ENCODE measurements at regions not wholly inside any gene's neighbourhood (a gene's known extent, or its start where the extent isn't known, plus 50 kb on each side); places are given as distances from the start of the nearest gene placed in this dataset.

DNA sequence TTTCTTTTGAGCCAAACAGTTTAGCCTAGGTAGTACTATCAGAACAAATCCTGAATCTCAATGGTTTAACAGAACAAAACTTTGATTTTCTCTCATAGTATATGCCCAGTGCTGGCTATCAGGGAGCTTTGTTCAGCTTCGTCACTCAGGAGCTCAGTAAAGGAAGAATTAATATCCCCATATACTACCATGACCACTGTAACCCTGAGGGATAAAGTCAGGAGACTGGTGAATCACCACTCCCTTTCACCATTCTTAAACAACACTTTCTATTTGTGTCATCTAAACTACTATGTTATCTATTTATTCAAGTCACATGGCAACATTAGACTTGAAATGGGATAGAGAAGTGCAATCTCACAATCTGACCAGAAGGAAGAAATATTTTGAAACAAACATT, 522.6 kb upstream of the COX7C start:
- H3K79me2 ChIP-seq (ENCODE audit: insufficient read depth, low read length) = no peaks in the 10 kb centered on the region
- H2AFZ ChIP-seq (ENCODE audit: low read length) = no peak overlapping the region
- no peaks in the 10 kb centered on the region for H3K36me3 ChIP-seq (ENCODE audit: insufficient read depth, low read length)
- H3K4me3 ChIP-seq (ENCODE audit: insufficient read depth, low read length) = no peak overlapping the region
- TF ChIP-seq, protein P1, sequence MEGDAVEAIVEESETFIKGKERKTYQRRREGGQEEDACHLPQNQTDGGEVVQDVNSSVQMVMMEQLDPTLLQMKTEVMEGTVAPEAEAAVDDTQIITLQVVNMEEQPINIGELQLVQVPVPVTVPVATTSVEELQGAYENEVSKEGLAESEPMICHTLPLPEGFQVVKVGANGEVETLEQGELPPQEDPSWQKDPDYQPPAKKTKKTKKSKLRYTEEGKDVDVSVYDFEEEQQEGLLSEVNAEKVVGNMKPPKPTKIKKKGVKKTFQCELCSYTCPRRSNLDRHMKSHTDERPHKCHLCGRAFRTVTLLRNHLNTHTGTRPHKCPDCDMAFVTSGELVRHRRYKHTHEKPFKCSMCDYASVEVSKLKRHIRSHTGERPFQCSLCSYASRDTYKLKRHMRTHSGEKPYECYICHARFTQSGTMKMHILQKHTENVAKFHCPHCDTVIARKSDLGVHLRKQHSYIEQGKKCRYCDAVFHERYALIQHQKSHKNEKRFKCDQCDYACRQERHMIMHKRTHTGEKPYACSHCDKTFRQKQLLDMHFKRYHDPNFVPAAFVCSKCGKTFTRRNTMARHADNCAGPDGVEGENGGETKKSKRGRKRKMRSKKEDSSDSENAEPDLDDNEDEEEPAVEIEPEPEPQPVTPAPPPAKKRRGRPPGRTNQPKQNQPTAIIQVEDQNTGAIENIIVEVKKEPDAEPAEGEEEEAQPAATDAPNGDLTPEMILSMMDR (IDR thresholded peaks at IDR 0.05; ENCODE audit: extremely low read depth, low read depth, low read length) = no peak
- no peak overlapping the region for H3K27ac ChIP-seq (ENCODE audit: low read depth, low read length)
- no peaks in the 10 kb centered on the region for H4K20me1 ChIP-seq (ENCODE audit: insufficient read depth, low read length)
- peaks cover 2% of the 10 kb centered on the region for H3K9me3 ChIP-seq (ENCODE audit: low read depth, low read length)
- DNase-seq (ENCODE audit: insufficient read length, low spot score, missing footprints) = no peak
- H3K4me2 ChIP-seq (ENCODE audit: insufficient read depth, low read length) = no peak overlapping the region
- H3K4me1 ChIP-seq (ENCODE audit: insufficient read depth, low read length) = no peaks in the 10 kb centered on the region
- H3K27me3 ChIP-seq (ENCODE audit: insufficient read depth, low read length) = no peaks in the 10 kb centered on the region

GRCh38 chr5:86101966-86102365, 515.8 kb upstream of the COX7C start:
- no peaks in the 10 kb centered on the region for H3K9me3 ChIP-seq (ENCODE audit: low read depth, low read length)
- no peak for DNase-seq (ENCODE audit: insufficient read length, low spot score, missing footprints)
- H3K27me3 ChIP-seq (ENCODE audit: insufficient read depth, low read length) = no peaks in the 10 kb centered on the region
- no peaks in the 10 kb centered on the region for H4K20me1 ChIP-seq (ENCODE audit: insufficient read depth, low read length)
- H3K79me2 ChIP-seq (ENCODE audit: insufficient read depth, low read length) = no peaks in the 10 kb centered on the region
- no peak overlapping the region for H3K4me2 ChIP-seq (ENCODE audit: insufficient read depth, low read length)
- no peak overlapping the region for H2AFZ ChIP-seq (ENCODE audit: low read length)
- H3K36me3 ChIP-seq (ENCODE audit: insufficient read depth, low read length) = no peaks in the 10 kb centered on the region
- H3K4me1 ChIP-seq (ENCODE audit: insufficient read depth, low read length) = no peaks in the 10 kb centered on the region
- no peak overlapping the region for H3K4me3 ChIP-seq (ENCODE audit: insufficient read depth, low read length)
- TF ChIP-seq, protein P1 (IDR thresholded peaks at IDR 0.05; ENCODE audit: extremely low read depth, low read depth, low read length) = no peak
- no peak overlapping the region for H3K27ac ChIP-seq (ENCODE audit: low read depth, low read length)

DNA sequence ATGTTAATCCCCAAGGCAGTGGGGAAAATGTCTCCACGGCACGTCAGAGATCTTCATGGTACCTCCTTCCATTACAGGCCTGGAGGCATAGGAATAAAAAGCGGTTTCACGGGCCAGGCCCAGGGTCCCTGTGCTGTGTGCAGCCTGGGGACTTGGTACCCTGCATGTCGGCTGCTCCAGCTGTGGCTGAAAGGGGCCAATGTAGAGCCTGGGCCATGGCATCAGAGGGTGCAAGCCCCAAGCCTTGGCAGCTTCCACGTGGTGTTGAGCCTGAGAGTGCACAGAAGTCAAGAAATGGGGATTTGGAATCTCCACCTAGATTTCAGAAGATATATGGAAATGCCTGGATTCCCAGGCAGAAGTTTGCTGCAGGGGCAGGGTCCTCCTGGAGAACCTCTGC, 508.9 kb upstream of the COX7C start:
- Histone ChIP-seq H3K27me3 (ENCODE audit: insufficient read depth, low read length) (no peaks in the 10 kb centered on the region), H2AFZ (ENCODE audit: low read length) (no peak overlapping the region), H3K4me3 (ENCODE audit: insufficient read depth, low read length) (no peak overlapping the region), H3K9me3 (ENCODE audit: low read depth, low read length) (no peaks in the 10 kb centered on the region), H4K20me1 (ENCODE audit: insufficient read depth, low read length) (no peaks in the 10 kb centered on the region), H3K4me2 (ENCODE audit: insufficient read depth, low read length) (no peak overlapping the region), H3K79me2 (ENCODE audit: insufficient read depth, low read length) (no peaks in the 10 kb centered on the region), H3K36me3 (ENCODE audit: insufficient read depth, low read length) (no peaks in the 10 kb centered on the region), H3K27ac (ENCODE audit: low read depth, low read length) (no peak overlapping the region), H3K4me1 (ENCODE audit: insufficient read depth, low read length) (no peaks in the 10 kb centered on the region)
- TF ChIP-seq, protein P1 (IDR thresholded peaks at IDR 0.05; ENCODE audit: extremely low read depth, low read depth, low read length) = no peak
- no peak for DNase-seq (ENCODE audit: insufficient read length, low spot score, missing footprints)

GRCh38 chr5:86112249-86112648, 505.5 kb upstream of the COX7C start:
- no peak for DNase-seq (ENCODE audit: insufficient read length, low spot score, missing footprints)
- H3K27ac ChIP-seq (ENCODE audit: low read depth, low read length) = no peak overlapping the region
- H3K36me3 ChIP-seq (ENCODE audit: insufficient read depth, low read length) = no peaks in the 10 kb centered on the region
- H4K20me1 ChIP-seq (ENCODE audit: insufficient read depth, low read length) = no peaks in the 10 kb centered on the region
- H3K4me1 ChIP-seq (ENCODE audit: insufficient read depth, low read length) = no peaks in the 10 kb centered on the region
- H3K4me3 ChIP-seq (ENCODE audit: insufficient read depth, low read length) = no peak overlapping the region
- H3K9me3 ChIP-seq (ENCODE audit: low read depth, low read length) = no peaks in the 10 kb centered on the region
- no peak overlapping the region for H2AFZ ChIP-seq (ENCODE audit: low read length)
- TF ChIP-seq, protein P1 (IDR thresholded peaks at IDR 0.05; ENCODE audit: extremely low read depth, low read depth, low read length) = no peak
- H3K4me2 ChIP-seq (ENCODE audit: insufficient read depth, low read length) = no peak overlapping the region
- no peaks in the 10 kb centered on the region for H3K27me3 ChIP-seq (ENCODE audit: insufficient read depth, low read length)
- no peaks in the 10 kb centered on the region for H3K79me2 ChIP-seq (ENCODE audit: insufficient read depth, low read length)
